T-cell (primary cell): ENCODE measurements at regions not wholly inside any gene's neighbourhood (a gene's known extent, or its start where the extent isn't known, plus 50 kb on each side); places are given as distances from the start of the nearest gene placed in this dataset.

Experiments
- ATAC-seq, 4 experiments: fragments of 200-7000 bp in 3 of 4; fragments of 150-1000 bp in 1 of 4; cut with Tn5 transposase; replicated peaks in 1 of 4; 1 replicate in 3 of 4; 2 replicates in 1 of 4; pipeline ENCODE4 v1.10.0; 2021; ENCODE audit warnings: moderate library complexity in 3 of 4, mild to moderate bottlenecking in 2 of 4, moderate number of reproducible peaks in 1 of 4
- CTCF ChIA-PET, 2 donors: fragments of 300-600 bp; sonication (Branson Sonifier 250); formaldehyde crosslinking; loops; one replicate each; lab custom pipeline; 2022; ENCODE audit warnings: antibody characterized with exemption in 2 of 2; lab: Charles Lee
- POLR2A ChIA-PET, 2 donors: fragments of 300-600 bp; sonication (Branson Sonifier 250); formaldehyde crosslinking; loops; one replicate each; lab custom pipeline; 2022; ENCODE audit warnings: antibody characterized with exemption in 2 of 2; lab: Charles Lee
- DNase-seq, 35 experiments: peaks; one replicate each; pipeline versions ENCODE4 v3.0.0 to v3.0.0-alpha.2; 2013 to 2023
- H3K27ac ChIP-seq: one replicate; pipeline ENCODE4 v1.5.1; 2013; ENCODE audit warnings: low read length
- H3K27me3 ChIP-seq, 2 experiments: replicated peaks in 1 of 2; 1 replicate in 1 of 2; 2 replicates in 1 of 2; pipeline versions ENCODE4 v1.6.1 to v1.7.0; 2013; ENCODE audit warnings: low read length in 1 of 2, mixed read lengths in 1 of 2; ENCODE audit not compliant: control insufficient read depth in 2 of 2, insufficient read depth in 2 of 2; ENCODE audit errors: extremely low read depth in 1 of 2
- H3K36me3 ChIP-seq, 2 donors: 1 replicate in 1 of 2; 2 replicates in 1 of 2; pipeline versions ENCODE4 v1.6.1 to v1.7.0; 2013; ENCODE audit warnings: low read length in 1 of 2; ENCODE audit not compliant: control insufficient read depth in 2 of 2, insufficient read depth in 1 of 2; ENCODE audit errors: extremely low read depth in 1 of 2
- H3K4me1 ChIP-seq, 2 experiments: 1 replicate in 1 of 2; 2 replicates in 1 of 2; pipeline versions ENCODE4 v1.6.1 to v1.7.0; 2013; ENCODE audit warnings: low read length in 2 of 2, mixed read lengths in 1 of 2; ENCODE audit not compliant: insufficient read depth in 2 of 2, control insufficient read depth in 1 of 2; ENCODE audit errors: extremely low read depth in 1 of 2
- H3K4me3 ChIP-seq, 2 donors: 1 replicate in 1 of 2; 2 replicates in 1 of 2; pipeline versions ENCODE4 v1.5.1 to v1.7.0; 2013; ENCODE audit warnings: mild to moderate bottlenecking in 2 of 2, low read length in 1 of 2, moderate library complexity in 1 of 2; ENCODE audit not compliant: control insufficient read depth in 1 of 2; ENCODE audit errors: extremely low read depth in 1 of 2
- H3K9me3 ChIP-seq: 2 replicates; pipeline ENCODE4 v1.7.0; 2013
- H3K27ac Mint-ChIP-seq, 2 donors: one replicate each; pipeline ENCODE4 v1.8.0; 2020 to 2021; ENCODE audit warnings: mild to moderate bottlenecking in 2 of 2, mixed read lengths in 2 of 2
- H3K27me3 Mint-ChIP-seq, 2 donors: one replicate each; pipeline ENCODE4 v1.8.0; 2021 to 2022; ENCODE audit warnings: mixed read lengths in 2 of 2
- H3K36me3 Mint-ChIP-seq: one replicate; pipeline ENCODE4 v1.8.0; 2021; ENCODE audit warnings: mixed read lengths
- H3K4me1 Mint-ChIP-seq, 3 donors: one replicate each; pipeline ENCODE4 v1.8.0; 2020 to 2022; ENCODE audit warnings: mixed read lengths in 3 of 3, mild to moderate bottlenecking in 1 of 3
- H3K4me3 Mint-ChIP-seq, 3 donors: one replicate each; pipeline ENCODE4 v1.8.0; 2020 to 2022; ENCODE audit warnings: mild to moderate bottlenecking in 3 of 3, mixed read lengths in 3 of 3, moderate library complexity in 3 of 3
- H3K9me3 Mint-ChIP-seq, 3 donors: one replicate each; pipeline ENCODE4 v1.8.0; 2020 to 2022; ENCODE audit warnings: mixed read lengths in 3 of 3
- WGBS: methylation state at CpG from one replicate; pipeline ENCODE4 v1.1.5; 2013; ENCODE audit warnings: missing lambda C conversion rate; ENCODE audit not compliant: insufficient coverage; 5-methylcytosine and 5-hydroxymethylcytosine counted together

GRCh38 chr1:61539720-61540462 lies 185.1 kb downstream of the TM2D1 start:
- CTCF ChIA-PET = no interaction called here
- 79% methylated on average over 7 of the region's 12 CpGs for WGBS
- Mint-ChIP-seq H3K36me3 (no peaks in the 10 kb centered on the region), H3K9me3 (peaks cover 0 to 8% (median 0%) of the 10 kb centered on the region in 3 donors), H3K27me3 (no peaks in the 10 kb centered on the region), H3K4me3 (no peak overlapping the region), H3K4me1 (peaks cover 1 to 22% (median 8%) of the 10 kb centered on the region in 3 donors), H3K27ac (no peak overlapping the region)
- H3K9me3 ChIP-seq = no peaks in the 10 kb centered on the region
- no peak for ATAC-seq
- H3K27ac ChIP-seq = no peak overlapping the region
- H3K36me3 ChIP-seq = no peaks in the 10 kb centered on the region
- no peaks in the 10 kb centered on the region for H3K4me1 ChIP-seq
- no peaks in the 10 kb centered on the region for H3K27me3 ChIP-seq
- DNase-seq = no peak
- no peak overlapping the region for H3K4me3 ChIP-seq
- POLR2A ChIA-PET = interaction anchor here (0.6 kb wide), 2 partner anchors 84 to 385 kb away, joined by 3 read pairs; no protein-coding TSS in a partner anchor

DNA sequence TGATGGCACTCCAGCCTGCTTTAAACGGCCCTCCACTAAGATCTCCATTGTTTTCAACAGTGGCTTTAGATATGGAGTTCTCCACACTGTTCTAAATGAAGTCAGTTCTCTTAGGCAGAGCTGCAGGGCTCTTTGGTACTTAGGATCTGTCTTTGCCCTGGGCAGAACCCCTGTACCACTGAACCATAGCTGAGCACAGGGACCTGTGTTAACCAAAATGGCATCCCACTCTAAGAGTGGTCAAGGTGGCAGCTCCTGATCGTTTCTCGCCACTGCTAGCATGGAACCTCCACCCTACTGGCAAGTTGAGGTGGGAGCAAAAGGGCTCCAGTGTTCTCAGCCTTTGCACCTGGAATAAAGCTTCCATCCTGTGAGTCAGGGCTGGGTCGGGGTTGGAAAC lies 186.7 kb downstream of the TM2D1 start:
- Mint-ChIP-seq H3K4me1 (peaks cover 0 to 16% (median 3%) of the 10 kb centered on the region in 3 donors), H3K4me3 (no peak overlapping the region), H3K27ac (no peak overlapping the region), H3K36me3 (no peaks in the 10 kb centered on the region), H3K27me3 (no peaks in the 10 kb centered on the region), H3K9me3 (peaks cover 0 to 6% (median 0%) of the 10 kb centered on the region in 3 donors)
- Histone ChIP-seq H3K27ac (no peak overlapping the region), H3K9me3 (no peaks in the 10 kb centered on the region), H3K4me3 (no peak overlapping the region), H3K36me3 (no peaks in the 10 kb centered on the region), H3K4me1 (no peaks in the 10 kb centered on the region), H3K27me3 (no peaks in the 10 kb centered on the region)
- DNase-seq (no peak), ATAC-seq (no peak)
- ChIA-PET CTCF (interaction anchor here in 1 of 2 donors (0.8 kb wide), 1 partner anchor 45 kb away, joined by 3 read pairs; no protein-coding TSS in a partner anchor), POLR2A (interaction anchor here in 1 of 2 donors (0.6 kb wide), 1 partner anchor 254 kb away, joined by 7 read pairs; no protein-coding TSS in a partner anchor)
- 88% methylated on average over 4 of the region's 4 CpGs for WGBS

DNA sequence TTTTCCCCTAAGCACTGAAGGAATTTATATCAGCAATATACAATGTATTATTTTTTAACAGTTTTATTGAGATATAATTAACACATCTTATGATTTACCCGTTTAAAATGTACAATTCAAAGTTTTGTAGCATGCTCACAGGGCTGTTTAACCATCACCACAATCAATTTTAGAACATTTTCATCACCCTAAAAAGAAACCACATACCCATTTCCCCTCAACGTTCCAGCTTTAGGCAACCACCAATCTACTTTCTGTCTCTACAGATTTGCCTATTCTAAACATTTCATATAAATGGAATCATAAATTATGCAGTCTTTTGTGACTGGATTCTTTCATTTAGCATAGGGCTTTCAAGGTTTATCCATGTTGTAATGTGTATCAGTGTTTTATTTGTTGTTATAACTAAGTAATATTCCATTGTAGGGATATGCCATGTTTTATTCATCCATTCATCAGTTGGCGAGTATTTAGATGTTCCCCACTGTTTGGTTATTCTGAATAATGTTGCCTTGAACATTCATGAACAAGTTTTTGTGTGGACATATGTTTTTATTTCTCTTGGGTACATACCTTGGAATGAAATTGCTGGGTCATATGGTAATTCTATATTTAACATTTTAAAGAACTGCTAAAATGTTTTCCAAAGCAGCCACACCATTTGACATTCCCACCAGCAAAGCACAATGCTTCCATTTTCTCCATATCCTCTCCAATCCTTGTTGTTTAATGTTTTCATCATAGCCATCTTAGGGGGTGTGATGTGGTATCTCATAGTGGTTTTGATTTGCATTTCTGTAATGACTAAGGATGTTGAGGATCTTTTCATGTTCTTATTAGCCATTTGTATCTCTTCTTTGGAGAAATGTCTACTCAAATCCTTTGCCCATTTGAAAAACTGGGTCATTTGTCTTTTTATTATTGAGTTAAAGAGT lies 188.5 kb downstream of the TM2D1 start:
- Mint-ChIP-seq H3K9me3 (no peaks in the 10 kb centered on the region), H3K4me3 (no peak overlapping the region), H3K27me3 (no peaks in the 10 kb centered on the region), H3K36me3 (no peaks in the 10 kb centered on the region), H3K27ac (no peak overlapping the region), H3K4me1 (peaks cover 0 to 16% (median 3%) of the 10 kb centered on the region in 3 donors)
- ATAC-seq (no peak), DNase-seq (no peak)
- Histone ChIP-seq H3K27ac (no peak overlapping the region), H3K27me3 (no peaks in the 10 kb centered on the region), H3K4me1 (no peaks in the 10 kb centered on the region), H3K36me3 (no peaks in the 10 kb centered on the region), H3K4me3 (no peak overlapping the region), H3K9me3 (no peaks in the 10 kb centered on the region)
- ChIA-PET POLR2A (no interaction called here), CTCF (no interaction called here)
- WGBS = no CpG with 5 or more reads among the region's 3 CpGs

DNA sequence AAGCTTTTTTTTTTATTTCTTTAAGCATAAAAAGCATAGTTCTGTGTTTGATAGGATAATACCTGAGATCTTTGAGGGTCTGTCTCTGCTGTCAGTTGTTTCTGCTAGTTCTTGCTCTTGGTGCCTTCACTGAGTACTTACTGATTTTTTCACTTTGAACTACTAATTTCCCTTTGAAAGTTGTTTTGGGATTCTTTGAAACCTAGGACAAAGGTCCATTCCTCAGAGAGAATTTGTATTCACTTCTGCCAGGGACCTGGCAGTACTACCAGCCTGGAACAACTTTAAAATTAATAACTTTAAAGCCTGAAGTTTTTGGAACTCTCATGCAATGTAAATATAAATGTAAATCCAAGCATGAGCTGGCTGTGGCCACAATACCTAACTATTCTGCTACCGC lies 190.1 kb downstream of the TM2D1 start:
- H3K4me1 ChIP-seq = no peaks in the 10 kb centered on the region
- Mint-ChIP-seq H3K27ac (no peak overlapping the region), H3K36me3 (no peaks in the 10 kb centered on the region), H3K27me3 (no peaks in the 10 kb centered on the region), H3K4me1 (peaks cover 0 to 16% (median 3%) of the 10 kb centered on the region in 3 donors), H3K4me3 (no peak overlapping the region), H3K9me3 (no peaks in the 10 kb centered on the region)
- no peaks in the 10 kb centered on the region for H3K36me3 ChIP-seq
- no peak overlapping the region for H3K27ac ChIP-seq
- H3K9me3 ChIP-seq = no peaks in the 10 kb centered on the region
- POLR2A ChIA-PET = interaction anchor here in 1 of 2 donors (0.7 kb wide), 1 partner anchor 25 kb away, joined by 9 read pairs; no protein-coding TSS in a partner anchor
- no CpG with 5 or more reads among the region's 1 CpG for WGBS
- no peaks in the 10 kb centered on the region for H3K27me3 ChIP-seq
- no peak for DNase-seq
- no peak for ATAC-seq
- H3K4me3 ChIP-seq = no peak overlapping the region
- CTCF ChIA-PET = interaction anchor here in 1 of 2 donors (1.0 kb wide), 1 partner anchor 10 kb away, joined by 3 read pairs; no protein-coding TSS in a partner anchor

GRCh38 chr1:61533546-61533945 lies 191.4 kb downstream of the TM2D1 start:
- Histone ChIP-seq H3K9me3 (no peaks in the 10 kb centered on the region), H3K4me1 (no peaks in the 10 kb centered on the region), H3K27me3 (no peaks in the 10 kb centered on the region), H3K36me3 (no peaks in the 10 kb centered on the region), H3K4me3 (no peak overlapping the region), H3K27ac (no peak overlapping the region)
- ATAC-seq = no peak
- ChIA-PET CTCF (no interaction called here), POLR2A (no interaction called here)
- Mint-ChIP-seq H3K27me3 (no peaks in the 10 kb centered on the region), H3K4me3 (no peak overlapping the region), H3K36me3 (no peaks in the 10 kb centered on the region), H3K9me3 (no peaks in the 10 kb centered on the region), H3K27ac (no peak overlapping the region), H3K4me1 (peaks cover 0 to 16% (median 3%) of the 10 kb centered on the region in 3 donors)
- WGBS = no CpG with 5 or more reads among the region's 1 CpG
- no peak for DNase-seq

- whole genome bisulfite sequencing = no CpG with 5 or more reads among the region's 2 CpGs
- Mint-ChIP-seq H3K27me3 (peaks cover 2 to 3% of the 10 kb centered on the region in 2 donors), H3K4me3 (no peak overlapping the region), H3K4me1 (peaks cover 0 to 13% (median 3%) of the 10 kb centered on the region in 3 donors), H3K9me3 (no peaks in the 10 kb centered on the region), H3K27ac (no peak overlapping the region), H3K36me3 (no peaks in the 10 kb centered on the region)
- Histone ChIP-seq H3K27ac (no peak overlapping the region), H3K4me3 (no peak overlapping the region), H3K27me3 (no peaks in the 10 kb centered on the region), H3K4me1 (no peaks in the 10 kb centered on the region), H3K9me3 (no peaks in the 10 kb centered on the region), H3K36me3 (no peaks in the 10 kb centered on the region)
- DNase-seq (no peak), ATAC-seq (no peak)
- ChIA-PET CTCF (no interaction called here), POLR2A (no interaction called here)
Measured at GRCh38 chr1:61531716-61532115, 193.2 kb downstream of the TM2D1 start.
